DMS53 (cell line): ENCODE measurements at regions not wholly inside any gene's neighbourhood (a gene's known extent, or its start where the extent isn't known, plus 50 kb on each side); places are given as distances from the start of the nearest gene placed in this dataset.
A peak's percentile ranks its signal among the peaks of the same experiment; 100 is the strongest.
"Not testable (repeated sequence)": the region's sequence is repeated elsewhere in the genome, so short reads cannot be mapped to it uniquely, and the experiment has no call there.

ENCODE experiments used
- DNase-seq: peaks from one replicate; lab custom pipeline; 2025; lab: John Stamatoyannopoulos, UW

DNA sequence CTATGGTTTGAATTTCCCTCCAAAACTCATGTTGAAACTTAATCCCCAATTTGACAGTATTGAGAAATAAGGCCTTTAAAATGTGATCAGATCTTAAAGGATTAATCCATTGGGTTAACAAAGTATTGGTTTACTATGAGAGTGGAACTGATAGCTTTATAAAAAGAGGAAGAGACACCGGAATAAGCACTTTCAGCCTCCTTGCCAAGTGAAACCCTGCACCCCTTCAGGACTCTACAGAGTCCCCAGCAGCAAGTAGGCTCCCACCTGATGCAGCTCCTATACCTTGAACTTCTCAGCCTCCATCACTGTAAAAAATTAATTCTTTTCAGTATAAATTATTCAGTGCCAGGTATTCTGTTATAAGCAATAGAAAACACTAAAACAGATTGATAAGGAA is 348.3 kb downstream of the CGGBP1 start:
- no peak for DNase-seq

DNA sequence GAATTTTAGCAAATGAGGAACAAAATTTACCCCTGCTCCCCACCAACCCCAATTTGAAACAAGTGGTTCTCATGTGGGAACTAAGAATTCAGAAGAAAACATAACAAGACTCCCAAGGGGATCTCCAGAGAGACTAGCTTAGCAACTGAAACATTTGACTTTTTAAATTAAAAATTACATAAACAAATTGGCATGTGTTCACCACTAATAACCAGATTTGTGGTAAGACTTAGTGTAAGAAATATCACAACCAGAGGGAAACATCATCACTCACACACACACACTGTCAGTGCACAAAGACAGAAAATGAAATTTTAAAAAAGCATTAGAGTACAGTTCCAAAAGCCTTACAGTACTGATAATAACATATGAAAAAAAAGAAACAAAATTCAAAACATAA is 348.8 kb downstream of the CGGBP1 start:
- DNase-seq: no peak

DNA sequence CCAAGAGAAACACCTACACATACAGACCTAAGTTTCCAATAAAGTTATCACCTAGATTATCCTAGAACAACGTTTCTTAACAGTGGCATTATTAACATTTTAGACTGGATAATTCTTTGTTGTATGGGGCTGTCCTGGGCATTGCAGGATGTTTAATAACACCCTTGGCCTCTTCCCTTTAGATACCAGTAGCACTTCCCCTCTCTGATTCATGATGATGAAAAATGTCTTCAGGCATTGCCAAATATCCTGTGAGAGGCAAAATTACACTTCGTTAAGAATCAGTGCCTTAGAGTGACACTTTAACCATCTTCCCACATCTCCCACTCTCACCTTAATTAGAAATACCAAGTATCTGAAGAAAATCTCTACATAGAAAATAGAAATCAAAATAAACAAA is 352.6 kb downstream of the CGGBP1 start:
- DNase-seq: no peak

DNA sequence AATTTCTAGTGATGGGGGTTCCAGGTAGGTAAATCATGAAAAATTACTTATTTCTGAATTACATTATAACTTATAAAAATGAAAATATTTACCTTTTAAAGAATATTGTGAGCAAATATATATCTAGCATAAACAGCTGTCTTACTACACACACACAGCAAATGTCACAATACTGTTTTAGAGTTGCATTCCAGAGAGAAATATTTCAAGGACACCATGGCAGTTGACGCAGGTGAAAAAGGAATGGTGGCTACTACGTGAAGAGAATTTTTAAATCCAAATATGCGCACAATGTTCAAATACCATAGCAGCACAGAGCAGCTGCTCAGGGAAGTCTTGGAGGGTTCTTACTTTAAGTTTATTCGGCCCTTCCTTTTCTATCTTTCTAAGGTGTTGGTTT is 356.2 kb downstream of the CGGBP1 start:
- DNase-seq: no peak

DNA sequence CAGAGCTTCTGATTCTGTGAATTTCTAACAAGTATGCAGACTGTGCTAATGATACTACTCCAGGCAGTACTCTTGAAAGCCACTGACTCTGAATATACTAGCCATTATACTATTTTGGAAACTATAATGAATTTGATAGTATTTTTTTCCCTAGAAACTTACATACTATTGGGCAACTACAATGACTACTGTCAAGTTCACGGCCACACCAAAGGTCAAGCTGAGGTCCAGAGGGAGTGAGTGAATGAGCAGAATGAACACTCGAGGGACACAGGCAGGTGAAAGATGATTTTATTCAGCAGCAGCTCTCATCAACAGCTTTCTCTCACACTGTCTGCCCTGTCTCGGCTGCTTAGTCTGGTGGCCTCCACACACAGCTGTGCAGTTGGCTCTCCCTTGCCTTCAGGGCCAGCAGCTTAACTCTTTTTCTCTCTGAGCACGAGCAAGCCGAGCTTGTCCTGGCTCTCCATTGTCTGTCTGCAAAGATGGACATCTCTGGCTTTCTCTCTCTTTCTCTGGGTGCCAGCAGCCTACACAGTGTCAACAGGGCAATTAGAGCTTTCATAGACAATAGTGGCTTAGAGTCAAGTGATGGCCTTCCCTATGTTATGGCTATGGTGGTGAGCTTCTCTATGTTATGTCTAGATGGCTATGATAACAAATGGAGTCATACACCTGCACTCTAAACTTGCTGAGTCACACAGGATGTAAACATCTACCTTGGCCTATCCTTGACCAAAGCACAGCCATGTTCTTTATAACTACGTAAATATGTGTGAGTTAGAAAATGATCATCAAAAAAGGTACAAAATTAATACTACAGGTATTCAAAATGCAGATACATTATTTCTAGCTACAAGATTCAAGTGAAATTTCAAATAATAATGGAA is 362.4 kb downstream of the CGGBP1 start:
- peak; percentile 58 for DNase-seq

GRCh38 chr3:87694678-87695077 is 364.1 kb downstream of the CGGBP1 start:
- no peak for DNase-seq

- DNase-seq: no peak
These were observed 367.7 kb downstream of the CGGBP1 start for GRCh38 chr3:87691109-87691508.

GRCh38 chr3:87678984-87679660 is 379.7 kb downstream of the CGGBP1 start:
- not testable (repeated sequence) for DNase-seq

DNA sequence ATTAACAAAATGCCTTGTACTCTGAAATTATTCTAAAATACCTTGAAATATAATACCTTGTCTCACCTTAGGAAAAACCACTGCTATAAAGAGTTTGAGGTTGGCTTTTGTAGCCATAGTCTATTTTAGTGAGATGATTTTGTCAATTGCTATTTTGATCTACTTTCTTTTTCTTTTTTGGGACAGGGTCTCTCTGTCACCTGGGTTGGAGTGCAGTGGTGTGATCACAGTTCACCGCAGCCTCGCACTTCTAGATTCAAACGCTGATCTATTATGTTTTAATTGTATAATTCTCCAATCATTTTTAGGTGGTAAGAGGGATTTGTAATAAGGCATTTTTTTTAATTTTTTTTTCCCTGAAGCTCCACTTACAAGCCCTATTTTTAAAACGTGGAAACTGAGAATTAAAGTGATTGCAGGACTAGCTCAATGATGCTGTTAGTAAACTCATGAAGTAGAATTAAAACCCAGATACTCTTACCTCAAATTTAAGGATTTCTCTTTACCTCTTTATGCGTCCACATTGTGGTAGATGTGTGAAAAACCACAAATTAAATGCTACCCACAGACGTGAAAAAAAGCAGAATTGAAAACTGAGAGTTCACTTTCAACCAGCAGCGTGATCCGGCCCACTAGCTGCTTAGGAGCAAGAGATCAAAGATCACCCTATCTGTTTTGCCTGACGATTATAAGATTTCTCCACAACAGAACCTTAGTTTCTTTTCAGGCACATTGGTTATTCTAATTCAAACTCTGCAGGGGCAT is 384.2 kb downstream of the CGGBP1 start:
- no peak for DNase-seq

- no peak for DNase-seq
These were observed 385.7 kb downstream of the CGGBP1 start for GRCh38 chr3:87673132-87673531.

- DNase-seq: no peak
These were observed 377.8 kb upstream of the POU1F1 start for GRCh38 chr3:87654184-87654583.

DNA sequence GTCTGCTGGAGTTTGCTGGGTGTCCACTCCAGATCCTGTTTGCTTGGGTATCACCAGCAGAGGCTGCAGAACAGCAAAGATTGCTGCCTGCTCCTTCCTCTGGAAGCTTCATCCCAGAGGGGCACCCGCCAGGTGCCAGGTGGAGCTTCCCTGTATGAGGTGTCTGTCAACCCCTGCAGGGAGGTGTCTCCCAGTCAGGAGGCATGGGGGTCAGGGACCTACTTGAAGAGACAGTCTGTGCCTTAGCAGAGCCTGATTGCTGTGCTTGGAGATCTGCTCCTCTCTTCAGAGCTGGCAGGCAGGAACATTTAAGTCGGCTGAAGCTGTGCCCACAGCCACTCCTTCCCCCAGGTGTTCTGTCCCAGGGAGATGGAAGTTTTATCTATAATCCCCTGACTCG is 376.8 kb upstream of the POU1F1 start:
- not testable (repeated sequence) for DNase-seq

GRCh38 chr3:87634426-87634825 is 358.0 kb upstream of the POU1F1 start:
- no peak for DNase-seq

DNA sequence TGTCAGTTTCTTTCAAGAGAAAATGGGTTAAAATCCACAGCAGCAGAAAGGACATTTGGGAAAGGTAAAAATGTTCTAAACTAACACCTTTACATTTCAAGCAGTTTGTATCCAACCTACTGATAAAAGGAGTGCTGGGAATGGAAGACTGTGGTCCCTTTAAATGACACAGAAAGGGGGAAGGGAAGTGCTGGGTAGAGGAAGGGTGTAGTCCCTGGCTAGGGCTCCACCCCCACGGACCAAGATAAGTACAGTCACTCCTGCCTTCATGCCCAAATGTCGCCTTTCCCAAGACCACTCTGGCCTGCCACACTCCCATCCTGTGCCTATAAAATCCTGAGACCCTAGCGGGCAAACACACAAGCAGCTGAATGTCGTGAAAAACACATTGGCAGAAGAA is 350.9 kb upstream of the POU1F1 start:
- DNase-seq: no peak

GRCh38 chr3:87626546-87626945 is 350.2 kb upstream of the POU1F1 start:
- DNase-seq: no peak

DNA sequence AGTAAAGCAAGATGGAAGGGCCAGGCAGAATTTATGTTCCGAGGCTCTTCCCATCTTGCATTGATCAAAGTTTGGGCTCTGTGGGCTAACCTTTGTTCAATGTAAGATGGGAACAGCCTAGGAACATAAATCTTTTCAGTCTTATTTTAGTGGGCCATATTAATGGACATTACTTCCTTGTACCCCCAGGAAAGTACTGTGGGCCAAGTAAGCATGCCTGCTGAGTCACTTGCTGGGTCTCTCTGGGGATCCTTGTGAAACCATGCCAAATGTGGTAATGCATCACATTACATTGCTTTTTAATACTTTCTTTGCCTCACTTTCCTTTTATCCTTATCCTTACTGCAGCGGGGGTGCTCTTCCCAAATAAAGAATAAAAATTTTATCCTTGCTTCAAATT is 349.5 kb upstream of the POU1F1 start:
- DNase-seq: no peak

DNA sequence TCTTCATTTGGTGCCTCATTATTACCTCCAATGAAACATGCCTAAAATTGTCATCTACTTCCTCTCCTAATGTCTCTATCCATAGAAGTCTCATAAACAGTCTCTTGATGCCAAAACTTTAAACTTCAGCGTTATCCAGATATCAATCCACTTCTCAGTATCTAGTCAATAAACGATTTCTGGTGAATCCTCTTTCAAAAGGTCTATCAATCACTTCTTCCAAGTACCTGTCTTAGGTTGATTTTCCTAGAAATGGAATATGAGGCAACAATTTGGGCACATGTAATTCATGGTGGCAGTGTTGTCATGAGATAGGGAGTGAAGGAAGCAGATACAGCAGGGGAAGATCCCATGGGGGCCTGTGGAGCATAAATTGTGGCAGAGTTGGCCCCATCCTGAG is 348.5 kb upstream of the POU1F1 start:
- DNase-seq: no peak

DNA sequence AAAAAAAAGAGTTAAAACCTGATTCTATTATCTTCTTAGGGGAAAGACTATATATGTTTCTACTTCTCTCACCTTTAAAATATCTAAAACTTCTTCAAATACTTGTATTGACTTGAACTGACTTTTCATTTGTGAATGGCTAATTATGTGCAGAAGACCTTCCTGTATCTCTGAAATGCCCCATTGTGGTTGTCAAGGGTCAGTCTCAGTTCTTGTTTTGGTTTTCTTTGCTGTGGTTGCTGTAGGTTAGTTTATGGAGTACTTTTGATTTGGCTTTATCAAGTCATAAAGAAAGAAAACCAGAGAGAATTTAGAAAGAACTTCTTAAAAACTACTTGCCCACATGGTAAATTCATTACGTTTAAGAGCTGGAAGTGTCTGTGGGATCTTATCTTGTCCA is 345.3 kb upstream of the POU1F1 start:
- DNase-seq: no peak

DNA sequence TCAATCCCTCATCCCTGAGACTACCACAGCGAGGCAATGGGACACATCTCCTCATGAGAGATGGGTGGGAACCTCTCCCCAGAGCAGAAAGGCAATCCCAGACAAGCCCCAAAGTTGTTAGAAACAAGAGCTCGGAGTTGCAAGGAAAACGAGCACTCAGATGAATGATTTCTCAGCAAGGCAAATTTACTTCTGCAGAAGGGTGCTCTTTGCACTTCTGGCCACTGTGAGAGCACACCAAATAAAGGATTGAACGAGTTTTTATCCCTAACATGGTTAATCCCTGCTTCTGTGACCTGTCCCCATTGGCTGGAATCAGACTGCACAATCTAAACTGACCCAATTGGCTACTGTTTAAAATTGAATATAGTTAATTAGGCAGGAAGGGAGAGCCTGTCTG is 339.1 kb upstream of the POU1F1 start:
- peak; percentile 2 for DNase-seq

- DNase-seq: no peak
These were observed 338.6 kb upstream of the POU1F1 start for GRCh38 chr3:87614998-87615397.

DNA sequence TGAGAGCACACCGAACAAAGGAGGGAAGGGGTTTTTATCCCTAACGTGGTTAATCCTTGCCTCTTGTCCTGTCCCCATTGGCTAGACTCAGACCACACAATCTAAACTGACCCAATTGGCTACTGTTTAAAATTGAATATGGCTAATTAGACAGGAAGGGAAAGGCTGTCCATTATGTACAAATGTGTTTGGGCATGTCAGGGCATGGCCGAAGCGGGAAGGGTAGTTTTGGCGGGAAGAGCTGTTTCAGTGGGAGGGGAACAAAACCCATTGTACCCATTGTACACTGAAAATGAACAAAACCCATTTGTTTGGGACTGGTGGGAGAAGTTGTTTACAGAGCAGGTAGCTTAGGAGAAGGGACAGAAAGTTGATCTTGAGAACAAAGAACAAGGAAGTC is 330.9 kb upstream of the POU1F1 start:
- no peak for DNase-seq

- DNase-seq: no peak
These were observed 319.4 kb upstream of the POU1F1 start for GRCh38 chr3:87595798-87596197.

DNA sequence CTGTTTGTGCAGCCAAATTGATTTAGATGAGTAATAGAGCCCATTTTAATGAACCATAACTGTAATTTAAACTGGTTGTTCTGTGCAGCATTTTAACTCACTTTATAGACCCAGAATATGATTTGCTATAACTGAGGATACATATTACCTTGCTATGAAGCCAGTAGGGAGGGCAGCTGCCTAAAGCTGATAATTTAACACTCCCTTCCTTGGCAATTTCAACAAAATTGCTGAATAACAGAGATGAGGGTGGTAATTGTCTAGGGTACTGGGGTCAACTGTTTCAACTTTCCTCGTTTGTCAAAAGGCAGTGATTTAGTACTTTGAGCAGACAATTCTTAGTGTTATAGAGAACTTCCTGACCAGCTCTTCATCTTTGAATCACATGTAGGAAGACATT is 304.9 kb upstream of the POU1F1 start:
- no peak for DNase-seq
